Globus pallidus (tissue), 1 donor: ENCODE measurements at regions not wholly inside any gene's neighbourhood (a gene's known extent, or its start where the extent isn't known, plus 50 kb on each side); places are given as distances from the start of the nearest gene placed in this dataset.

ENCODE experiments used
- DNase-seq: peaks from one replicate; pipeline ENCODE4 v3.0.0-alpha.2; 2015; ENCODE audit warnings: low spot score

DNA sequence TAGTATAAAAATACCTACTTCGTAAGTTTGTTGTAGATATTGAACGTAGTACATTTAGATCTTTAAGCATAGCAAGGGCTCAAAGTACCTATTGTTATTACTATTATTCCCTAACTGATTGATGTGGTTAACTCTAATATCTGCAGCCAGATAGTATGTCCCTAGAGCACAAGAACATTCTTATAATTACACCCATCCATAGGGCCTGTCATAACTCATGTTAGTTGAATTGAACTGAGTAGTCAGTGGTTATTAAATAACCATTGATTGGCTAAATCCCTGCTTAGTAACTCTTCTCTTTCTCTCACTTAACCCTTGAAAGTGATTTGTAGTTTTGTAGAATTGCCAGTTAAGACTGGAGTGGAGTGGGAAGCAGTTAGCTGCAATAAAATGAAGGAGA is 207.5 kb upstream of the HS3ST5 start:
- no peak for DNase-seq

DNA sequence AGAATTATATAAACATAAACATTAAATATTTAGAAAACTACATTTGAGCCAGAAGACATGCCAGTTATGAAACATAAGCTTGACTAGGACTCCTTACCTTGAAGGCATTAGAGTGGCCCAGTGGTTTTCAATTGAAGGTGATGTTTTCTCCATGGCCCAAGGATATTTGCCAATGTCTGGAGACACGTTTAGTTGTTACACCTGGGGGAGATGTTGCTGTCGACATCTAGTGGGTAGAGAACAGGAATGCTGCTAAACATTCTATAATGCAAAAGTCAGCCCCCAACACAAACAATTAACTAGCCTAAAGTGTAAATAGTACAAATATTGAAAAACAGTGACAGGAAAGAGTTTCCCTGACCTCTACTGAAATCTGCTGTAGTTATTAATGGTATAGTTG is 200.9 kb upstream of the HS3ST5 start:
- DNase-seq: no peak

DNA sequence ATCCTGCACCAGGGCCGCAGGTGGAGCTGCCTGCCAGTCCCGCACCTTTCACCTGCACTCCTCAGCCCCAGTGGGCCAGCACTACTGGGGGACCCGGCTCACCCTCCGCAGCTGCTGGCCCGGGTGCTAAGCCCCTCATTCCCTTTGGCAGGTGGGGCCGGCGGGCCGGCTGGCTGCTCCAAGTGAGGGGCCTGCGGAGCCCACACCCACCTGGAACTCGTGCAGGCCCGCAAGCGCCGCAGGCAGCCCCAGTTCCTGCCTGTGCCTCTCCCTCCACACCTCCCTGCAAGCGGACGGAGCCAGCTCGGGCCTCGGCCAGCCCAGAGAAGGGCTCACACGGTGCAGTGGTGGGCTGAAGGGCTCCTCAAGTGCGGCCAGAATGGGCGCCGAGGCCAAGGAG is 199.0 kb upstream of the HS3ST5 start:
- no peak for DNase-seq

DNA sequence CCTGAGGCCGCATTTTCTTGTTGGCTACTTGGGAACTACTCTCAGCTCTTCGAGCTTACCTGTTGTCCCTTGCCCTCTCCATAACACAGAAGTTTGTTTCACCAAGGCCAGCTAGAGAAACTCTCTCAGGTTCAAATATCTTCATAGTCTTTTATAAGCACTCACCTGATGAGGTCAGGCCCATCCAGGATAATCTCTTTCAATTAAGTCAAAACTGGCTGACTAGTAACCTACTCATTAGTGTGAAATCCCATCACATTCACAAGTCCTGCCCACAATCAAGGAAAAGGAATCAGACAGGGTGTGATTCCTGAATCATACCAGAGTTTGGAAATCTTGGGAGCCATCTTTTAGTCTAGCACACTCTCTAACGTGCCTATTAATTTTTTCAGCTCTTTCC is 195.2 kb upstream of the HS3ST5 start:
- DNase-seq: no peak

DNA sequence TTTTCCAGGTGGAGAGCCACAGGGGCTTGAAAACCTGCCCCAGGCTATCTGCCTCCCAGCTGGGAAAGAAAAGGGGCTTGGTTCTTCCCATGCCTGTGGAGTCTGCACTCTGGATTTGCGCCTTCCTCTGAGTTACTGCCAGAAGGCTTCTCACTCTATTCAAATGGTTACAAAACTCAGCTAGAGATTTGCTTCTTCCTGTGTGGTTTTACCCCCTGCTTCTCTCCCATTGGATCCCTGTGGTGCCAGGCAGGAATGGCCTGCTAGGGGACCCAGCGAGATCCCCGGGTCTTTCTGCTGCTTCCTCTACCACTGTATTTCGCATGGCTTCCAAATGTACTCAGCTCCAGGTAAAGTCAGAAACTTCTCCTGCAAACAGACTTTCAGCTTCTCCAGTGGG is 192.0 kb upstream of the HS3ST5 start:
- DNase-seq: no peak

DNA sequence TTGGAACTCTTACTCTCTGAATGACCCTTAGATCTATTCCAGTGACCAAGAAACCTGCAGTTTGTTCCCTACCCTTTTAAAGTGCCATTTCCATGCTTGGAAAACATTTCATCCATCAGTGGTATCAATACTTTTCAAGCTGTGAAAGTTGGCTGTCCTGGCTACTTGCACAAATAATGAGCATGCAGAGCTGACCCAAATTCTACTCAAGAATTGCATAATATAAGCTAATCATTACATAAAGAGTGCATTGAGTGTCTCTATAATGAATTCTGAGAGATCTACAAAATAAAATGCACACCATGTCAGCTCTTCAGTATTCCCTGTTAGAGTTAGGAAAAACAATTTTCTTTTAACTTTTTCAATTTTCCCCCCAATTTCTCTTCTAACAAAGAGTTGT is 181.3 kb upstream of the HS3ST5 start:
- no peak for DNase-seq

DNA sequence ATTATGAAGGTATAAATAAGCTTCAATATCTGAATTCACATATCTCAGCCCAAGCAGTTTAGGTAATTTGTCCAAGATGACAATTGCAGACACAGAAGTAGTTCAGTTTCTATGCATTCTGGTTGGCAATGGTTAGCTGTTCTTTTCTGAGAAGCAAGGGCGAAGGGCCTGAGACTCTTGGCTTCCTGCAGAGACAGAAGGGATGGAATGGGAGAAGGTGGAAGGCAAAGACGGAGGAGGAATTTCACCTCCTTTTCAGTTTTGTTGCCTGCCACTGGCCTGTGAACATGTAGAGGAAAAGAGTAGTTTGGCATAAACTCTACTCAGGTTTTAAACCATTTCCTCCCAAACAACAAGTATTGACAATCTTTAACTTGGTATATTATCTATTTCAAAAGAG is 180.7 kb upstream of the HS3ST5 start:
- no peak for DNase-seq

DNA sequence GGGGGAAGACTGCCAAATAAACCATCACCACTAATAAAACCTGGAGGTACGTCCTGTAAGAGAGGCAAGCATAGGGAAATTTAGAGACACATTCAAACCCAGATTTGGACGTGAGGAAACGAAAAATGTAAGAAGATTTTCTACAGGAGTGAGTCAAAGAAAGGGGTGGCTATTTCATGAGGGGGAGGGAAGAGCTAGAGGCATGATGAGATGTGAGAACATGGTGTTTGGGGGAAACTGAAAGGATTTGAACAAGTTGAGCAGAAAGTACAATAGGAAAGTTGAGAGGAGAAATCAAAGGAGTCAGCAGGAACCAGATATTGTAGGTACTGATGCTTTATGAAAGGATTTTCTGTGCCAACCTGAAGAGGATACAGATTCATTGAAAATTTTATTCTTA is 179.1 kb upstream of the HS3ST5 start:
- DNase-seq: no peak

DNA sequence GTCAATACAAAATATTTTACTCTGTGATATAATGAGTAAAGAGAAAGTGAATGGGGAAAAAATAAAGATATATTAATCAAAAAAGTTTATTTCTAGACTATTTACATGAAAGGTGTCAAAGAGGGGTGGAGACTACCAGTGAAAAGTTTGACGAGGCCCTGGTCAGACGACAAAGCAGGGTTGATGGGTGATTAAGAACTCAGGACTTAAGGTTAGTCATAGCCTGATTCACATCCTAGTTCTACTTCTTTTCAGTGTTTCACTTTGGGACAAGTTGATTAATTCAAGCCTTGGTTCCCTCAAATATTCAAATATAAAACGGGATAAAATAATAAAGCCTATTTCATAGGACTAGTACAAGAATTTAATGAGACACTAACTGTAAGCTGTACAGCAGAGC is 178.2 kb upstream of the HS3ST5 start:
- DNase-seq: no peak

DNA sequence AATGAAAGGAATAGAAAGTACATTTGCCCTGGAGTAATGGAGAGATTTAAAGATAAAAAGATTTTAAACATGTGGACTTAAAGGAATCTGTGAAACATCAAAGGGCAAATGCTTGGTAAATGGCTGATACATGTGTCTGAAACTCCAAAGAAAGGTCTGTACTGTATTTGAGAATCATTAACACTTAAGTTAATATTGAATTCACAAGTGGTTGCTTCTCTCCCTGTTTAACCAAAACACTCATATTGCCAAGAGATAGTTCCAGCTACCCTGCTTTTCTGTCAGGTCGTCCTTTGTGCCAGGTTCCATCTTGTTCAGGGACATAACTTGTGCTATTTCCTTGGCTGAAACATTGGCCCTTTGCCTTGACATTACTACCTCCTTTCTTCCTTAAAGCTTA is 171.3 kb upstream of the HS3ST5 start:
- DNase-seq: no peak

DNA sequence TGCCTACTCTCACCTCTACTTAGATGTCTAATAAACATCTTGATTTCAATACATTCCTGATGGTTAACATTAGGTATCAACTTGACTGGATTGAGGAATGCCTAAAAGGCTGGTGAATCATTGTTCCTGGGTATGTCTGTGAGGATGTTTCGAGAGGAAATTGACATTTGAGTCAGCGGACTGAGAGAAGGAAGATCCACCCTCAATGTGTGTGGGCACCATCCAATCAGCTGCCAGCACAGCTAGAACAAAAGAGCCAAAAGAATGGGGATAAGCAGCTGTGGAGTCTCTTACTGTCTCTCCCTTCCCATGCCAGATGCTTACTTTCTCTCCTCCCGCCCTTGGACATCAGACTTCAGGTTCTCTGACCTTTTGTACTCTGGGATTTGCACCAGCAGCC is 128.6 kb upstream of the HS3ST5 start:
- DNase-seq: no peak

DNA sequence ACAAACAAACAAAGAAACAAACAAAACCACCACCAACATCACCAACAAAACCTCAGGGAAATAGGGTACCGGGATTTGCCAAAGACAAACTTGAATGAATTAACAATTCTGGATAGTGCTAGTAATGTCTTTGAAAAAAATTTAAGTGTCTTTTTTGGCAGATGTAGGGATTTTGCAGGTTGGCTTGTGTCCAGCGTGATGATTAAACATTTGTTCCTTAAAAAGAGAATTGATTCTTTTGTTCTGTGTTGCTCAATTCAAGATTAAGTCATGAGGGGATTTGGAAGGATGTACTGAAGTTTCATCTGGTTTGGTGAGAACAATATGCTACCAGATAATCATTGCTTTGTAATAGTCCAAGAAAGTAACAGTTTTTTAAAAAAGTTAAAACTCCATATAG is 125.1 kb upstream of the HS3ST5 start:
- DNase-seq: no peak

DNA sequence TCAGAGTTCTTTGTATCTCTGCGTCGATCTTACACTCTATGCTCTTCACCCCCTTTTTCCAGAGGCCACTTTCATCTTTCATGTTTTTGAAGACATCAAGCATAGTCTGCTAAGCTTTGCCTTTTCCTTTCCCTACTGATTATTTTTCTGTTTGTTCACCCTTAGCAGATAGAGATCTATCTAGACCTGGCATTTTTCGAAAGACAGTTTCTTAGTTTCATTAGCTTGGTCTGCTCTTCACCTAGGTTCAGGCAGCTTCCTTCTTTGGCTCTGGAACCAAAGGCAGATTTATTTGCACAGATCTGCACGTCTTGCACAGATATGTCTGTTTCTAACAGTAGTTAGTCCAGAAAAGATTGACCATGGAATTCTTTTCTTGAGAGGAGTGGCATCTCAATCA is 122.7 kb upstream of the HS3ST5 start:
- no peak for DNase-seq

DNA sequence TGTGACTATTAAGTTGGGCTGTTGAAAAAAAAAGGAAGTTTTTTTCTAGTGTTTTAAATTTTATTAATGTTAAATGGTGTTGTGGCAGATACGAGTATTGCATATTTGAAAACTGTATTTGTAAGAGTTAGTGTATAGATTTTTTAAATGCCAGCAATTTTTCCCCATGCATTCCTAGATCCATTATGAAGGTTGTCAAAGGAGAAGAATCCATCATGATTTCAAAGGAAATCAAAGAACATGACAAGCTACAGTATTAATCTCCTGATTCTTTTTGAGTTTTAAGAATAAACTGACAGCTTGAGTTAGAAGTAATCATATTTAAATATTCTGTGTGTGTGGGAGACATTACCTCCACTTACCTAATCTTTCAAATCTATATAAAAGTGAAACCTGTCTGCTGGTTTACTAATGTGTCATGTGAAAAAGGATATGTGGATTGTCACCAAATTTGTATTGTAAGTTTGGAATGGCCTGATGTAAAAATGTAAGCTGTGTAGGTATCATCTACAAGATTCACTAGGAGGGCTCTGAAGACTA is 111.0 kb upstream of the HS3ST5 start:
- no peak for DNase-seq

DNA sequence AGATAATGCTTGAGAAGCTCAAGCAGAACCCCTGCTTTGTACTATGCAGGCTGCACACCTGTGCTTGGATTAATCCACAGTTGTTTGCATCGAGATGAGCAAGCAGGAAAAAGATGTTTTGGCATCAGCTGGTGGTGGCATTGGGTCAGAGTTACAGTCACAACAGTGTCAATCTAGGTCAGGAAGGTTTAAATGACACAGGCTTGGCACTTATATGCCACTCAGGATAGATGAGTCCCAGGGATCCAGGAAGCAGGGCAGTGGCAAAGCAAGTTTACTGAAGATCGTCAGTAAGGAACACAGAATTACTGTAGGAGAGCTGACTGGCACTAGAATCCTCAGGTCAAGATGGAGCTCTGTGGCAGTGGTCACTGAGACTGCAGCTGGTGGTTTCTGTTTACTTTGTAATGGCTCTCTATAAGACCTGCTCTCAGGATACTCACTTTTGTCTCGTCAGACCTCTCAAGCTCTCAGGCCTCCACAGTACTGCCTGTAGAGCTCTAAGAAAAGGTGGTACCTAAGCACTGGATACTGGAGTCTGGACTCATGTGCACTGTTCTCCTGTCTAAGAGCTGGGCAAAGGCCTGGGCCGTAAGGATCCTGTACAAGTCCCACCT is 110.1 kb upstream of the HS3ST5 start:
- DNase-seq: no peak

DNA sequence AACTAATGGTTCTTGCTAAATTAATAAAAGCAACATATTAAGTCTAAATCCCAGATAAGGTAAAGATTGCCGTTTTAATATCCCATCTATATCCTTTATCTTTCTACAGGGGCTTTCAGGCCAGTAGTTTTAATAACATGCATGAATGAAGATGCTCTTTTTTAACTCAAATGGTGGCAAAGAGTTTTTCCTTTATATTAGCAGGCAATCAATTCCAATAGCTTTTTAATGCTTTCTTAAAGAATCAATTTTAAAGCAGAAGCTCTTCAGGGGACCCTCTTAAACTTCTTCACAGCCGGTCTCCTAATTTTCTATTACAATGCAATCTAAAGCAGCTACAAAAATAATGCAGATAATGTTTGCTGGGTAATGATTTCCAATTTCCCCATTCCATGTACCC is 107.8 kb upstream of the HS3ST5 start:
- DNase-seq: no peak

DNA sequence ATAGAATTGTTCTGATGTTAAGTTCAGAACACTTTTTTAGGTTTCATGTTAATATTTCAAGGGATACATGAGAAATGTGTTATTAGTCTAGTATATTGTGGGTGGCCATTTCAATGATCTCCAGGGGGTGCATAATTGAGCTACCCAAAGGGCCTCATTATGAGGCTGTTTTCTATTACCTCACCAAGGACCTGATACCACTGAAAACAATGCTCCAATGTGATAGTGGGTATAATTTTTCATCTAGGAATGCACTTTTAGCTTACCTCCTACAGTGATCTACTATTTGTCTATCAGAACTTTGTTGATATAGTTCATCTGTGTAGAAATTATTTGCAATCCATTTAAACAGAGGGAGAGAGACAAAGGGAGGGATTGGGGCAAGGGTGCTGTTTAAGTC is 106.8 kb upstream of the HS3ST5 start:
- no peak for DNase-seq

DNA sequence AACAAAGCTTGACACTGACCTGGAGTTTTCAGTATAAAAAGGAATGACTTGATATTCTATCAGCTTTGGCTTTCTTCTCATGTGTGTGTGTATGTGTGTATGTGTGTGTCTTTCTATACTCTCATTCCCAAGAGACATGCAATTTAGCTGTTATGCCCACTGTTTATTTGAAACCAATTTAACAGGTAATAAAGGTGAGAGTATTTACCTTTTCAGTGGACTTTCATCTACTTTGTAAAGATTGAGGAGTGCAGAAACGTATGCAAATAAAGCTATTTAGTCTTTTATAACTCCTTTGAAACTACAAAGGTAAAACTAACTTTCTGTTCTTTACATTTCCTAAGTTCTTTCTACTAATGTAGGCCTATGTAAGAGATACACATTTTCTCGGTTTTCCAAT is 103.5 kb upstream of the HS3ST5 start:
- no peak for DNase-seq

DNA sequence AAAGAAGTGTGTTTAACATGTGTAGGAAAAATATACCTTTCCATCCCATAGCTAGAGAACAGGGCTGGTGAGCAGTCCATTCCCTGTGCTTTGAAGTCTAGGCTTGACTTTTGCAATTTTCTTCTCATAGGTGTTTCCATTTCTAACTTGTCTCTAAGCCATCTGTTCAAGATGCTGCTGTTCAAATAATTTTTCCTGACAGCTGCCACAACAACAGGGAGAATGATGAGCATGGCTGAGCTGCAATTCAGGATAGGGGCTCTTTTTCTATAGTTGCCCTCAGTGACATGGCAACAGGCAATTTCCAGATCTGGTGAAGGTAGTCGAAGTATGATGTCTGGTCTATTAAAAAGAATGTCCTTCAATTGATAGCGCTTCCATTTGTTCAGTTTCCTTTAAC is 103.0 kb upstream of the HS3ST5 start:
- no peak for DNase-seq

DNA sequence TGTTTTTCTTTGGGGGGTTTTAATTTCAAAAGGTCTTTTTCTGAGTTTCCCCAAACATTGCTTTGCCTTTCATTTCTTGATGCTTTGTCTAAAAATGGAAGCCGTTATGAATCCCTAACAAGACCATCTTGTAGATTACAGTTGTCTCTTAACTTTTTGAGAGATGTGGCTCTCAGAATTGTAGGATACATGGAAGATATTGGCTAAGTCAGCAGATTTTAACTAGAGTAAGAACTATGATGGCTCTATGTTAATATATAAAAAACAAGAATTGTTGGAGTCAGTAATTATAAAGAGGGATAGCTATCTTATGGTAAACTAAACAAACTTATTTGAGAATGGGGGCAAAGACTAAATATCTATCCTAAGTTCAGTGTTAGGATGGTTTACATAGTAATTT is 96.6 kb upstream of the HS3ST5 start:
- no peak for DNase-seq

DNA sequence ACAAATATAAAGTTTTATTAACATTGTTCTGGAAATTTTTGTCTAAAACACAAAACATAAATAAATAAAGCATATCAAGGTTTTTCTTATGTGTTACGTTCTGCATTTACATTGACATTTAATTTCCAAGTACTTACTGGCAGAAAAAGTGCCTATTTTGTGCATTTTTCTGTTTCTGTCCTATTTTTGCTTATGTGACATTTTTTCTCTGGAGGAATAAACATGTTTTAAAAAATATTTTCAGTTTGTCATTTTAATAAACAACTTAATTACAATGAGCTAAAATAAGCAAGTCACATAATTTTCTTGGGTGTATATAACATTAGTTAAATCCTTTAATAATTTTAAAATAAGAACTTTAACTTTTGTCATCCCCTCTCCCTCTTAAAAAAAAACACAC is 94.4 kb upstream of the HS3ST5 start:
- DNase-seq: no peak

DNA sequence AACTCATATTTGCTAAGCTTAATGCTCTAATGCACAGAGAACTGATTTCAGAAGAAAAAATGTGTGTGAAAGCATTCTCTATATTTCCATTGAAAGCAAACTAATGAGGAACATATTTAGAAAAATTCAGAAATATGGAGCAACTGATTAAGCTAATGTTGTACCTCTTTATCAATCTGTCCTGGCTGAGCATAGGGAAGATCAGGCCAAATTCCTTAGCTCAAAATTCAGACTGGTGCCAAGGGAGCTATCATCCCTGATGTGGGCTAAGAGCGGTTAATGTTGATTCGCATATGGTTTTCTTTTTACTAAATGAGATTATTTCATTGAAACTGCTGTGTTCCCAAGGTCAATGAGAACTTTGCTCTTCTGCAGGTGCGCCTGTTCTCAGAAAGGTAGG is 93.9 kb upstream of the HS3ST5 start:
- DNase-seq: no peak

DNA sequence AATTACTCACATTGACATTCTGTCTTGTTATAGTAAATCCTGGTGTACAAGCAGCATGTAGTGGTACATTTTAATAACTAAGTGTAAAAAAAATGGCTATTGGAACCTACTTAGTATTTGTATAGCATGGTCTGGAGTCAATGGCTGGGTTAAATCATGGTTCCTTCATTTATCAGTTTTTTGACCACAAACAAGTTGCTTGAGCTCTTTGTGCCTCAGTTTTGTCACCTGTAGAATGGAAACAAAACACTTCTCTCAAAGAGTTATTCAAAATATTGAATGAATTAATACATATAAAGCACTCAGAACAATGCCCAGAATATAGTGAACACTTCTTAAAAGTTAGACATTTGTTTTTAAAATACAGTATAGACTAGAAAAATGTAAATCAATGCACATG is 93.2 kb upstream of the HS3ST5 start:
- no peak for DNase-seq

DNA sequence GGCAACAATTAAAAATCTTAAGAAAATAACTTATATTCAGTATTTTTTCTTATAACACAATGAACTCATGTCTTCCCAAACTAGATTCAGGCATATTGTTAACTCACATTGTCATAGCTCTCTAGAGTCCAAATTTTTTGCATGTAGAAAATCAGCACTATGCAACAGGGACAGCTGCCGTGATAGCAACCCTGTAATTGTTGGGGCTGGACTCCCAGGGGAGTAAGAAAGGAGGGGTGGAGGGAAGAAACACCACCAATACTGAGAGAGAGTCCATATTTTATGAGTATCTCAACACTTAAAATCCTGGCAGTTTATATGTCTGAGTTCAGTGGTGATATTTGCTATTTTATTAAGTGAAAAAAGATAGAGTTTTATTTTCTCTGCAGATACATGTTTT is 89.6 kb upstream of the HS3ST5 start:
- no peak for DNase-seq

DNA sequence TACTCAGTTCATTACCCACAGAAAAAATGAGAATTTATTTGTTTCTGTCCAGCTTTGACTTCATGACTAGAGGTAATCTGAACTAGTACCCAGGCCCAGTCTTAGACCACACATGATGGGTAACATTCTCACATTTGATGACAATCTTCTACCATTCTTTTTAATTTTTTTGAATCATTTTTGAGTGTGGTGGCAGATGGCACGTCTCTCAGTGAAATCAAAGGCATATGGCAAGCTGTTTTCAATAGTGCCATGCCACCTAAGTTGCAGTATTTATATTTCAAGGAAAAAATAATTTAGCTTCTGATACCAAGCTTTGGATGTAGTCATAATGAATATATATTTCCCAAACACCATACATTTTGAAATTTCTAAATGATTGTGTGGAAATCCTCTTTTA is 88.8 kb upstream of the HS3ST5 start:
- DNase-seq: no peak
